Loucy (cell line): ENCODE measurements at regions not wholly inside any gene's neighbourhood (a gene's known extent, or its start where the extent isn't known, plus 50 kb on each side); places are given as distances from the start of the nearest gene placed in this dataset.

Experiments
- H2AFZ ChIP-seq: fragments of 200-600 bp; sonication (generic); 2 replicates; pipeline ENCODE4 v1.6.0; 2016; ENCODE audit warnings: antibody characterized with exemption, mild to moderate bottlenecking, low read length, moderate library complexity
- H3F3A ChIP-seq: fragments of 200-600 bp; 2 replicates; pipeline ENCODE4 v1.6.0; 2016; ENCODE audit warnings: antibody characterized with exemption, low read depth, mild to moderate bottlenecking
- H3K27me3 ChIP-seq: fragments of 200-600 bp; sonication (generic); 2 replicates; pipeline ENCODE4 v1.6.1; 2014; ENCODE audit warnings: low read length, mild to moderate bottlenecking; ENCODE audit not compliant: insufficient read depth, poor library complexity, severe bottlenecking
- H3K36me3 ChIP-seq: fragments of 200-600 bp; sonication (generic); 2 replicates; pipeline ENCODE4 v1.6.1; 2016; ENCODE audit warnings: low read length; ENCODE audit not compliant: insufficient read depth
- H3K4me1 ChIP-seq: fragments of 200-600 bp; sonication (generic); 2 replicates; pipeline ENCODE4 v1.5.1; 2014; ENCODE audit warnings: low read length, mild to moderate bottlenecking; ENCODE audit not compliant: insufficient read depth, poor library complexity, severe bottlenecking
- H3K4me2 ChIP-seq: fragments of 200-600 bp; sonication (generic); 2 replicates; pipeline ENCODE4 v1.6.0; 2014; ENCODE audit warnings: antibody characterized with exemption, low read length, low read depth, mild to moderate bottlenecking; ENCODE audit not compliant: poor library complexity, severe bottlenecking
- H3K4me3 ChIP-seq: fragments of 200-600 bp; sonication (generic); 2 replicates; pipeline ENCODE4 v1.5.1; 2014; ENCODE audit warnings: low read length, mild to moderate bottlenecking, mixed read lengths; ENCODE audit not compliant: poor library complexity, severe bottlenecking
- H3K79me2 ChIP-seq: fragments of 200-600 bp; sonication (generic); 2 replicates; pipeline ENCODE4 v1.6.1; 2014; ENCODE audit warnings: low read length; ENCODE audit not compliant: insufficient read depth
- H3K9ac ChIP-seq: fragments of 200-600 bp; sonication (generic); 2 replicates; pipeline ENCODE4 v1.6.0; 2014; ENCODE audit warnings: mild to moderate bottlenecking, low read depth, low read length, moderate library complexity; ENCODE audit not compliant: poor library complexity, severe bottlenecking
- H3K9me2 ChIP-seq: fragments of 200-600 bp; sonication (generic); replicated peaks from 2 replicates; pipeline ENCODE4 v1.6.1; 2016; ENCODE audit warnings: low read depth, low read length, mixed read lengths
- H3K9me3 ChIP-seq: fragments of 200-600 bp; sonication (generic); 2 replicates; pipeline ENCODE4 v1.6.1; 2014; ENCODE audit warnings: mild to moderate bottlenecking, antibody characterized with exemption, low read length, low read depth; ENCODE audit not compliant: insufficient read depth
- H4K20me1 ChIP-seq: fragments of 200-600 bp; sonication (generic); 2 replicates; pipeline ENCODE4 v1.6.0; 2014; ENCODE audit warnings: antibody characterized with exemption, low read length, mild to moderate bottlenecking; ENCODE audit not compliant: insufficient read depth, poor library complexity, severe bottlenecking
- CTCF ChIP-seq: fragments of 200-600 bp; sonication (generic); conservative IDR thresholded peaks from 2 replicates; pipeline ENCODE4 v1.5.1; 2014; ENCODE audit warnings: mild to moderate bottlenecking, antibody characterized with exemption, low read length
- EZH2phosphoT487 ChIP-seq: fragments of 200-600 bp; IDR thresholded peaks from 2 replicates; pipeline ENCODE4 v1.6.1; 2018; ENCODE audit warnings: antibody characterized with exemption, mild to moderate bottlenecking, moderate library complexity, borderline replicate concordance

GRCh38 chr3:3902161-3902560 is 102.9 kb downstream of the LRRN1 start:
- H3K4me2 ChIP-seq = no peak overlapping the region
- no peaks in the 10 kb centered on the region; the same call in 1 of the 2 replicates for H3K9me3 ChIP-seq
- H3K79me2 ChIP-seq = no peaks in the 10 kb centered on the region
- no peaks in the 10 kb centered on the region for H3K9me2 ChIP-seq
- H4K20me1 ChIP-seq = no peaks in the 10 kb centered on the region
- H3K4me3 ChIP-seq = no peak overlapping the region
- no peaks in the 10 kb centered on the region for H3F3A ChIP-seq
- H3K9ac ChIP-seq = no peak overlapping the region
- H3K36me3 ChIP-seq = no peaks in the 10 kb centered on the region
- no peak for TF ChIP-seq EZH2phosphoT487
- H3K4me1 ChIP-seq = no peaks in the 10 kb centered on the region
- no peak overlapping the region for H2AFZ ChIP-seq
- no peaks in the 10 kb centered on the region for H3K27me3 ChIP-seq

DNA sequence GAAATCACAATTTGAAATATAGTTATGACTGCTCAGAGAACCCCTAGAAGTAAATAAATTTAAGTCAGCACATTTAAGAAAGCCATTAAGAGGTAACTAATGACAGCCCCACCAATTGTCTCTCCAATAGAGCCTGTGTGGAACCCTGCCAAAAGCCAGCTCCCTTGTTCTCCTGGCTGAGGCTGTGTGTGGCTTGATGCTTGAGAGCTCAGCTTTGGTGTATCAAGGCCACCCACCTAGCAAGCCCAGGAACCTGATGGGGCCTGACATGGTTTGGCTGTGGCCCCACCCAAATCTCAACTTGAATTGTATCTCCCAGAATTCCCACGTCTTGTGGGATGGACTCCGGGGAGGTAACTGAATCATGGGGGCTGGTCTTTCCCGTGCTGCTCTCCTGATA is 106.9 kb downstream of the LRRN1 start:
- Histone ChIP-seq H4K20me1 (no peaks in the 10 kb centered on the region), H2AFZ (no peak overlapping the region), H3K4me3 (no peak overlapping the region), H3K79me2 (no peaks in the 10 kb centered on the region), H3K4me2 (no peak overlapping the region), H3K27me3 (no peaks in the 10 kb centered on the region), H3K9me3 (no peaks in the 10 kb centered on the region; the same call in 1 of the 2 replicates), H3K36me3 (no peaks in the 10 kb centered on the region), H3K9me2 (no peaks in the 10 kb centered on the region), H3K9ac (no peak overlapping the region), H3K4me1 (no peaks in the 10 kb centered on the region), H3F3A (no peaks in the 10 kb centered on the region)
- TF ChIP-seq EZH2phosphoT487 = no peak
- TF ChIP-seq CTCF = no peak

DNA sequence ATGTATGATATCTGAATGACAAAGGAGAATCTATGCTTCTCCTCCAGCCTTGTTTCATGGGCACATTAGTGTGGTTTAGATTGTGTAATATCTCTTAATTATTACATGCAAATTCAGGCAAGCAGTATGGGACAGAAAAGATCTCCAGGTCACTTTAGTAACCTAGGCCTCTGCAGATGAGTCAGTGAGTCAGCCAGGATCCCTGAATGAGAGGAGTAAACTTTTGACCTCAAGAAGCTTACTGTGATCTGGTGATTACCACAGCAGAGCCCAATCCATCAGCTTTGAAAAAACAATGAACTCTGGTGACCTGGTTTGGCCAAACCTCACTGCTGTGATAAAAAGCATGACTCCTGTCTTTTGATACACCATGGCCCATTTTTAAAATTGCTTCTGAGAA is 107.8 kb downstream of the LRRN1 start:
- H3K4me3 ChIP-seq = no peak overlapping the region
- H3K9me2 ChIP-seq = no peaks in the 10 kb centered on the region
- no peak overlapping the region for H2AFZ ChIP-seq
- H3K36me3 ChIP-seq = no peaks in the 10 kb centered on the region
- H3K79me2 ChIP-seq = no peaks in the 10 kb centered on the region
- no peak overlapping the region for H3K4me2 ChIP-seq
- H4K20me1 ChIP-seq = no peaks in the 10 kb centered on the region
- no peaks in the 10 kb centered on the region for H3K4me1 ChIP-seq
- H3K27me3 ChIP-seq = no peaks in the 10 kb centered on the region
- H3K9me3 ChIP-seq = no peaks in the 10 kb centered on the region; the same call in 1 of the 2 replicates
- H3F3A ChIP-seq = no peaks in the 10 kb centered on the region
- no peak overlapping the region for H3K9ac ChIP-seq
- TF ChIP-seq EZH2phosphoT487 (no peak), CTCF (no peak)

GRCh38 chr3:3918763-3919162 is 119.5 kb downstream of the LRRN1 start:
- H3K79me2 ChIP-seq = no peaks in the 10 kb centered on the region
- H3K9me3 ChIP-seq = no peaks in the 10 kb centered on the region
- H3K36me3 ChIP-seq = no peaks in the 10 kb centered on the region
- no peak for TF ChIP-seq CTCF
- no peak for TF ChIP-seq EZH2phosphoT487
- H3F3A ChIP-seq = no peaks in the 10 kb centered on the region
- no peaks in the 10 kb centered on the region for H3K9me2 ChIP-seq
- no peak overlapping the region for H3K9ac ChIP-seq
- H4K20me1 ChIP-seq = no peaks in the 10 kb centered on the region
- H3K4me1 ChIP-seq = no peaks in the 10 kb centered on the region
- H3K4me3 ChIP-seq = no peak overlapping the region
- H3K27me3 ChIP-seq = no peaks in the 10 kb centered on the region
- no peak overlapping the region for H3K4me2 ChIP-seq
- no peak overlapping the region for H2AFZ ChIP-seq
